GM18499 (cell line): ENCODE measurements at regions not wholly inside any gene's neighbourhood (a gene's known extent, or its start where the extent isn't known, plus 50 kb on each side); places are given as distances from the start of the nearest gene placed in this dataset.
"Not testable (repeated sequence)": the region's sequence is repeated elsewhere in the genome, so short reads cannot be mapped to it uniquely, and the experiment has no call there.

ENCODE experiments used
- ATAC-seq: cut with Tn5 transposase; IDR thresholded peaks from one replicate; pipeline ENCODE4 v1.9.1; 2021; ENCODE audit warnings: moderate number of reproducible peaks; ENCODE audit not compliant: insufficient read depth, unreplicated experiment

DNA sequence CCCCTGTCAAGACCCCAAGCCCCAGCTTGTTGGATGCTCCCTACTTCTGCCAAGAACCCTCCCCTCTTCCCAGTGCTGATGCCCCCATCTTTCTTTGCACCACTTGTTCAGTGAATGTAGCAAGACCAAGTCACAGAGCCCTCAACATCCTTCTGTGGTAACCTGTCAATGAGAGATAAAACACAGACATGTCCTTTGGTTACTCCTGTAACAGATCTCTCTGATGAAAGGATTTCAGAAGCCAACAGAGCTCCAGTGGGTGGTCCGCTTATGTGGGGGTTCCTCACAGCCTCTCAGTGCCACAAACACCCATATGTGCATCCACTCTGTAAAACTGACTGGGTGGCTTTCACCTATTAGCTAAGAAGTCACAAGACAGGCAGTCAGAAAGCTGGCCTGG is 93.2 kb upstream of the CST7 start:
- no peak for ATAC-seq

DNA sequence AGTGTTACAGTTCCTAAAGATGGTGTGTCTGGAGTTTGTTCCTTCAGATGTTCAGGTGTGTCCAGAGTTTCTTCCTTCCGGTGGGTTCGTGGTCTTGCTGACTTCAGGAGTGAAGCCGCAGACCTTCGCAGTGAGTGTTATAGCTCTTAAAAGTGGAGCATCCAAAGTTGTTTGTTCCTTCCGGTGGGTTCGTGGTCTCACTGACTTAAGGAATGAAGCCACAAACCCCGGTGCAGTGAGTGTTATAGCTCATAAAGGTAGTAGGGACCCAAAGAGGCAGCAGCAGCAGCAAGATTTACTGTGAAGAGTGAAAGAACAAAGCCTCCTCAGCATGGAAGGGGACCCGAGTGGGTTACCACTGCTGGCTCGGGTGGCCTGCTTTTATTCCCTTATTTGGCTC is 90.6 kb upstream of the CST7 start:
- ATAC-seq, result not testable (repeated sequence)

DNA sequence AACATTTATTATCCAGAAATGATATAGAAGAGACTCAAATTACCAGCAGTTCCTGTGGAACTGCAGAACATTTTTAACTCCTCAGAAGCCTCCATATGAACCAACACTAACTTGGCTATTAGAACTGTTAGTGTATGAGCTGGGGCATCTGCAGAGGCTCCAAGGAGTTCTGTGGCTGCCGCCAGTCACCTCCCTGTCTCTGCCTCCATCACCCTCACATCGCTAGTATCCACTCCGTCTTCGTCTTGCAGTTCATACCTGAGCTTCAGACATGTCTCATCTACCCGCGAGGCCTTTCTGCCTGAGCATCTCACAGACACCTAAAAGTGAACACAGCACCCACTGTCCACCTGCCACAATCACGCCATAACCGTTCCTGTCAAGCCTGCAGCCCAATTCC is 89.5 kb upstream of the CST7 start:
- no peak for ATAC-seq

DNA sequence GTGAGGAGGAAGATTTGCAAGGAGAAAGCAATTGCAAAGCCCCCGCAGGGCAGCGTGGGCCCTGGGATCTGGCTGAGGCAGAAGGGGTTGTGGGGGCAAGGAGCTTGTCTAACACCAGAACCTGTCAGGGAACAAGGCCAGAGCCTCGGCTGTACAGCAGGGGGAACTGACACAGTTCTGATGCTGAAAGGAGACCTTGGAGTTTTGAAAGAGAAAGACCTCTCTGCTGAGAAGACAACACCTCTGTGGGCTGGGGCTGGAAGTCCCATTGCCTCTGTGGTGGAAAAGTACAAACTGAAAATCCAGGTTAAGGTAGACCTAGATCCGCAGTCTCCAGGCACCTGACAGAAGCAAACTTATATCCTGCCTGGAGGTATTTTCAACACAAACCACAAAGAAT is 86.9 kb upstream of the CST7 start:
- no peak for ATAC-seq

DNA sequence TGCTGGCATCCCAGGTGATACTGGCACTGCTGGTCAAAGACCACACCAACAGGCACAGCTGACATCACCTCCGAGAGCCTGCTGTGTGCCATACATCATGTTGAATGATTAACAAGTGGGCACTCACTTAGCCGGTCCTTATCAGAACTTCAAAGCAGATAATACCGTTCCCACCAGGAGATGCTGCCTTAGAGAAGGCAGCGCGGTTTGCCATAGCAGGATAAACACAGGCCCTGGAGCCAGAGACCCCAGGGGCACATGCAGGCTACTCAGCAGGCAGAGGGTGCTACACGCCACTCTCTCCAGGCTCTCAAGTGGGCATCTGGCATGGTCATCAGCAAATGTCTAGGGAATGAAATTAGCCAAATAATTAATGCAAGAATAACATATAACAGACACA is 86.5 kb upstream of the CST7 start:
- no peak for ATAC-seq

DNA sequence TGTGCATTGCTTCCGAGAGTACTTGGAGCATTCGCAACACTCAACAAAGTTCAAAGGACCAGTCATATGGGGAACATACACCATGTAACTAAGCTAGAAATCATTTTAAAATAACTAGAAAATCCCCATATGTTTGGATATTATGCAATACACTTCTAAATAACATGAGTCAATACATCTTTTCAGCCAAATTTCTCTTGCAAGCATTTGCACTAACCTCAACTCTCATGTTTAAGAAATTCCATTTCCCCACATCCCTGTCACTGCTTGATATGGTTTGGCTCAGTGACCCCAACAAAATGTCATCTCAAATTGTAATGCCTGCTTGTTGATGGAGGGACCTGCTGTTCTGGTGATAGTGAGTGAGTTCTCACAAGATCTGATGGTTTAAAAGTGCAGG is 85.7 kb upstream of the CST7 start:
- no peak for ATAC-seq

DNA sequence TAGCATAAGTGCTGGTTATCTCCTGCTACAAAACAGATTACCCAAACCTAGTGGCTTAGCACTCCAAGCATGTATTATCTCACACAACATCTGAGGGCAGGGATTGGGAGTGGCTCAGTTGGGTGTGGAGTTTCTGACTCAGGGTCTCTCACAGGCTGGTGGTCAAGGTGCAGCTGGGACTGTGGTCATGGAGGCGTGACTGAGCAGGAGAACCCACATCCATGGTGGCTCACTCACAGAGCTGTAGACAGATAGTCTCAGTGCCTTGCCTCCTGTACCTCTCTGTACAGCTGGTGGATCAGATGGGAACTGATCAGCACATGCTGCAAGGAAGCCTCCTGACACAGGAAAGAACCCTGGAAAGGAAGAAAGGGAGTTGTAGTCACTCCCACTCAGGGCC is 83.1 kb upstream of the CST7 start:
- ATAC-seq, result no peak

DNA sequence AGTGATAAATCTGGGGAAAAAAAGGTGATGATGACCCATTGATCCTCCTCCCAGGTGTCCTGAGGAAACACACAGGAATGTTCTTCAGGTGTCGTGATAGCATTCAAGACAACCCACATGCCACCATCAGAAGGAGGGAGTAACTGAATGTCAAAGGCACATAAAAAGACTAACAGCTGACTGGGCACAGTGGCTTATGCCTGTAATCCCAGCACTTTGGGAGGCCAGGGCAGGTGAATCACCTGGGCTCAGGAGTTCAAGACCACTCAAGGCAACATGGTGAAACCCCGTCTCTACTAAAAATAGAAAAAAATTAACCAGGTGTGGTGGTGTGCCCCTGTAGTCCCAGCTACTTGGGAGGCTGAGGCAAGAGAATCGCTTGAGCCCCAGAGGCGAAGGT is 82.3 kb upstream of the CST7 start:
- no peak for ATAC-seq

DNA sequence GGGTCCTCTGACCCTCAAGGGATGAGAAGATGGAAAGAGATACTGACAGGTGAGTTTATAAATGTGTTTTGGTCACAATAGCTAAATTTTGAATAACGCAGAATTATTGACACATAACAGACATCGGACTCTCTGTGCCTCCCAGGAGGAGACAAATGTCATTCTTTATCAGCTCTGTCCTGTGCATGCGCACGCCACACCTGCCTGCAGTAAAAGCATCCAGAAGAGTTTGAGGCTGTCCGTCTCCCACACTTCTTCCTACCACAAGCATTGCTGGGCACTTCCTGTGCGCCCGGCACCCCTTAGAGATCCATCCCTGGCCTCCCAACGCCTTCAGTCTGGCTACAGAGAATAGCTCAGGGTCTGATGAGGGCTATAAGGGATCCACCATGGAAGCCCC is 81.5 kb upstream of the CST7 start:
- no peak for ATAC-seq

DNA sequence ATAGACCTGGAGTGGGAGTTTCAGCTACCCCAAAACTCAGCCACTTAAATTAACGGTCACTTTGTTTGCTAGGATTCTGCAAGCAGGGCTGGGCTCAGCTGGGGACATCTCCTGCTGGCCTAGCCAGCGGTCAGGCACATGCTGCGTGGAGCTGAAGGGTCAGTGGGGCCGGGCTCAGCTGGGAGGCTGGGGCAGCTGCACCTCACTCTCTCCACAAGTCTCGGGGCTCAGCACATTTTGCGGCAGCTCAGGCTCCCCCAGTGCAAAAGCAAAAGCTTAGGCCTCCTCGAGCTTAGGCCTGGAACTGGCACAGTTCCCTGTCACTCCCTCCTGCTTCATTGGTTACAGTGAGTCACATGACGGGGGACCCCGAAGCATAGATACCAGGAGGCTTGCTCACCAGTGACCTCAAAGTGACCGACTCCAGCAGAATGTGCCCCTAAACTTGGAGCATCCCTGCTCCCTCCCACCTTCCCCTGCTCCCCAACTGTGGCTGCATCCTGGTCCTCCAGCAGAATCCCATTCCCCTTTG is 80.6 kb upstream of the CST7 start:
- no peak for ATAC-seq

DNA sequence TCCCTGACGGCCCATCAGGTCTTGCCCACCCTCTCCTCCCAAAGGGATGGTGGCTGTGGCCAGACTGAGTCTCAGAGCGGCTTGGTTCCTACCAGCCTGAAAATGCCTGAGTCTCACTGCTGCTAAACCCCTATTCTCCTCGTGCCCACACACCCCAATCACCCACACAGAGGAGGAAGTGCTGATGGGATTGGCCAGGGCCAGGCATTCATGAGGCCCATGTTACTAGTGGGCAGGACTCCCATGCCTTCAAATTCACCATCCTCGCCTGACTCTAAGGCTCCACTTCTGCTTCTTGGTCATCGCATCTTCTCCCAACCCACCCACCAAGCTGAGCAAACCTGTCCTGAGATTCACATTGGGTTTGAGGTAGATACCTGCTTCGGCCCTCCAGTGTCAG is 80.1 kb upstream of the CST7 start:
- no peak for ATAC-seq

DNA sequence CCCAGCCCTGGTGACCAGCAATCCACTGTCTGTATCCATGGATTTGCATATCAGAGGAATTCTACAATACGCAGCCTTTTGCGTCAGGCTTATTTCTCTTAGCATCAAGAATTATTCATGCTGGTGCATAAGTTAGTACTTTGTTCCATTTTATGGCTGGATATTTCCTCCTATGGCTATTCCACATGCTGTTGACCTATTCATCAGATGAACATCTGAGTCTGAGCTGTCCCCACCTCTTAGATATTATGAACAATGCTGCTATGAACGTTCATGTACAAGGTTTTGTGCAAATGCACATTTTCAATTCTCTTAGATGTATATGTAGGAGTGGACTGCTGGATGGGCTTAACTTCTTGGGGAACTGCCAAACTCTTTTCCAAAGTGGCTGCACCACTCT is 79.0 kb upstream of the CST7 start:
- no peak for ATAC-seq

DNA sequence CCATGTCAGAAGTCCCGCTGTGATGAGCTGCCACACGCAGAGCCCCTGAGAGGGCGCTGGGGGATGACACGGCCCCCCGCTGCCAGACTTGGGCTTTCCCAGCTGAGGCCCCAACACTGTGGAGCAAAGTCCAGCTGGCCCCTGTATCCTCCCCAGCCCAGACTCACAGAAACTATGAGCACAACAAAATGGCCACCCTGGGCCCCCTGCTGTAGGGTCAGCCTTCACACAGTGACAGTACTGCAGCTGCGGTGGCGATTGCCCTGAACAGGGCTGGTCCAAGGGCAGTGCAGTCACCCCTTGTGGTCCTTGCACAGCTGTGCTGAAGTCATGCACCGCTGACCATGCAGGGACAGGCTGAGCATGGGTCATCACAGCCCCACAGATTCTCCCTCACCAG is 78.2 kb upstream of the CST7 start:
- ATAC-seq, result no peak

DNA sequence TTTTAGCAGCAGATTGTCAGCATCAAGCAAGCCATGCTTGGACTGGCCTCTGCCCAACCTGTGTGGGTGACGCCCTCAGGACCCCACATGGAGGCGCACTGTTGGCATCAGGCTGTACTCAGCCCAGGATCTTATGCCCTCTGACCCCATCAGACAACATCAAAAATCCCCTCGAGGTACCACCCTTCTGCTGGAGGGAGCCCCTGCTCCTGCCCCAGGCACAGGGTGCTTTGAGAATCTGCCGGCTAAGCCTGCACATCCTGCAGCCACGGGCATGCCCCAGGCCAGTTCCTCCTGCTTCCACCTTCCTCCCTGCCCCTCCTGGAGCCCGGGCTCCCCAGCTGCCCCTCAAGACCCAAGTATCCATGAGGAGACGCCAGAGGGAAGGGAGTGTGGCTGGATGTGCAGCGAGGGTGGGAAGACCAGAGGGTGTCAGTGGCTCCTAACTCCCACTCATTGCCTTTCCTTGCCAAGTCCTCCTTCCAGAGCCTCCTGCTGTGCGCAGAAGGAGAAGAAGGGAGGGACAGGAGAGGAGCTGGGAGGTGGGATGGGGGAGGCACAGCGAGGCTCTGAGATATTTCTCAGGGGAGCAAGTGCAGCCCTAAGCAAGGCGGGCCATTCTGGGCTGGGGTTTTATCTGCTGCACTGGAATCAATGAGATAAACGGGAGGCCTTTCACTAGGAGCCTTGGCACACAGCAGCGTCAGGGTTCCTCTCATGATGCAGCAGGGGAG is 77.4 kb upstream of the CST7 start:
- no peak for ATAC-seq

DNA sequence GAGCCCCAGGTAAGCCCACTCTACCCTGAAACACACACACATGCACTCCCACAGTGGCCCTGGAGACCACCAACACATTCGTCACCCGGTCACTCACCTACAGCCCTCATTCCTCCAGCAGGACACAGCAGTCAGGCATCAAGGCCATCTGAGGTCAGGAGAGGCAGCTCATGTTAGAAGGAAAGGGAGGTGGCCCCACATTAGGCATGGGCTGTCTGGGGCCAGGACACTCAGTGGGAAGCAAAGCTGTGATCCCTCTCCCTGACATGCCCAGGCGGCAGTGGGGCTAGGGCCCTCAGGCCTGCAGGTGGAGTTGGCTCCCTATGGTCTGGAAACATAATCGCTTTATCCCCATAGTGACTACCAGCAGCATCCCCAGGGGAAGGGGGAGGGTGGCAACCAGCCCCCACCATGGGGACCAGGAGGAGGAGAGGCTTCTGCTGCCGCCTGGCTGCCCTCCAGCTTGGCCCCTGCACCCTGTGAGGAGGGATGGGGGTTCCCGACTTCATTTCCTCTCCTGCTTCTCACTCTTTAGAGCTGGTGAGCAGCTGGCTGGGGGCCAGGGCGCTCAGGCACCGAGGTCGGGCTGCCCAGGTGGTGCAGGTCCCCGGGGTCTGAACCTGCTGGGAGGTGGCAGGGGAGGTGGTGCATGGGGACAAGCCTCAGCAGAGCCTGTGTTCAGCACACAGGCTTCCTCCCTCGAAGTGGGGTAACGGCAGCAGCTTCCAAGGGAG is 76.6 kb upstream of the CST7 start:
- no peak for ATAC-seq

DNA sequence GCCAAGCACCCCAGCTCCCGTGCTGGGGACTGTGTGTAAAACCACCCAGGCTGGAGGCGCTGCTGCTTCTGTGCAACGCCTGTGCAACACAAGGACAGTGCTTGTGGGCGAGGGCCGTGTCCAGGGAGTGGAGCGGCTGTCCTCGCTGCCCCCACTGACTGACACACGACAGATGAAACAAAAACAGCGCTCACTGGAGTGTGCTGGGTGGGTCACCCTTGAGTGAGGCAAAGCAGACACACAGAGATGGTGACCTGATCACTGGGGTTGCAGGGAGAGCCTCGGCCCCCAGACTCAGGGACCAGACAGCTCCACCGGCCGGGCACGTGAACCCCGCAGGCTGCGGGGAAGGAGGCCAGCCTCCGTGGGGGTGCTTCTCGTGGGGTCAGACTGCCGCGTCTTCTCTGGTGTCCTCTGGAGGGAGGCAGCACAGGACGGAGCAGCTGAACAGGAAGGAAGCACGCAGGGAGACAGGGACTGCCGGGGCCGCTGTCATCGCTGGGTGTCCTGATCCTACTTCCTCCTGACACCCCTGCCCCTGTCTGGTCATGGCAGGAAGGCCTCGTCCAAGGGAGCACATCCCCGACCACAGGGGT is 75.9 kb upstream of the CST7 start:
- ATAC-seq, result no peak

DNA sequence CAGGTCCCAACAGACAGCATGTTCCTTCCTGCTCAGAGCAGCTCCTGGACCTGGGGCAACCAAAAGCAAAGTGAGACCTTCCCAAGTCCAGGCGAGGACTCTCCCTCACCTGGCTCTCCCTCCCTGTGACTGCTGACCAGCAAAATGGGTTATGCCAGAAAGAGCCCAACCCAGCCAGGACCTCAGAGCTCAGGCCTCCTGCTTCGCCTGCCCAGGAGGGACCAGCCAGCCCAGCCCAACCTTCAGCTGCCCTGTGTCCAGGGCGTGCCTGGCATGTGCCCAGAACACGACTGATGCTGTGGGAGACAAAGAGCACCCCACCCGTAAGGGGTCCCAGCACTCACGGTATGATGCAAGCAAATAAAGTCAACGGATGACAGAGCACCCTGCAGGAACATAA is 74.0 kb upstream of the CST7 start:
- ATAC-seq, result no peak

DNA sequence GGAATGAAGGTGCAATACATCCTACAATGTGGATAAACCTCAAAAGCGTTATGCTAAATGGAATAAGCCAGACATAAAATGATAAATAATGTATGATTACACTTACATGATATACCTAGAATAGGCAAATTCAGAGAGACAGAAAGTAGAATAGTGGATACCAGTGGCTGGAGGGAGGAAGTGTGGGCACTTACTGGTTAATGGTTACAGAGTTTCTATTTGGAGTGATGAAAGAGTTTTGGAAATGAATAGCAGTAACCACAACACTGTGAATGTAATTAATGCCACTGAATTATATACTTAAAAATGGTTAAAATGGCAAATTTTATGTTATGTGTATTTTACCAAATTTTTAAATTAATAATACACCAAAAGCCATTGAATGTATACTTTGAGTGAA is 71.4 kb upstream of the CST7 start:
- no peak for ATAC-seq

DNA sequence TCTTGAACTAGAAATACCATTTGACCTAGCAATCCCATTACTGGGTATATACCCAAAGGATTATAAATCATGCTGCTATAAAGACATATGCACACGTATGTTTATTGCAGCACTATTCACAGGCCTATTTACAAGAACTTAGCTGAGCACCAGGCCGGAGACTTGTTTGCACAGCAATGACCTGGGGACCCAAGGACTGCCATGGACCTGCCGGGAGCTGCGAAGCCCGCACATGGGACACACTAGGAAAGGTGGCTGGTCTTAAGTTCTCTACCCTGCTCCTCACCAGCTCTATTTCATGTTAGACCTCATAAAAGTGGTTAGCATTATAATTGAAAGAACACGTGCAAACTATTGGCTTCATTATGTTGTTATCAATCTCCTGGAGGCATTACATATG is 70.4 kb upstream of the CST7 start:
- no peak for ATAC-seq

DNA sequence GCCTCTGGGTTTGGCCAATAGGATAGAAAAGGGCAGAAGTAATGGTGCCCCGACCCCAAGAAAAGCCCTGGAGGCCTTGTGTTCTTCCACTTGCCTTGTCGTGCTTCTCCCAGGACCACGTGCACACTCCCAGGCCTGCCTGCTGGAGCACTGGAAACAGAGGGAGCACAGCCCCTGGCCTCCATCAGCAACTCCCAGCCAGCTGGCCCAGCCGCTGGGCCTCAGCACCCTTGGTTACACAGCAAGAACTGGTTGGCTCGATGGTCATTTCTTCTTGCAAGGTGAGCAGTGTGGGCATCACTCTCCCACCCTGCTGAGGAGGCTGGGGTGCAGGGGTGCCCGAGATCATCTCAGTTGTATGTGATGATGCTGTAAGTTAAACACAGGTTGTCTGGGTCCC is 69.2 kb upstream of the CST7 start:
- ATAC-seq, result no peak

DNA sequence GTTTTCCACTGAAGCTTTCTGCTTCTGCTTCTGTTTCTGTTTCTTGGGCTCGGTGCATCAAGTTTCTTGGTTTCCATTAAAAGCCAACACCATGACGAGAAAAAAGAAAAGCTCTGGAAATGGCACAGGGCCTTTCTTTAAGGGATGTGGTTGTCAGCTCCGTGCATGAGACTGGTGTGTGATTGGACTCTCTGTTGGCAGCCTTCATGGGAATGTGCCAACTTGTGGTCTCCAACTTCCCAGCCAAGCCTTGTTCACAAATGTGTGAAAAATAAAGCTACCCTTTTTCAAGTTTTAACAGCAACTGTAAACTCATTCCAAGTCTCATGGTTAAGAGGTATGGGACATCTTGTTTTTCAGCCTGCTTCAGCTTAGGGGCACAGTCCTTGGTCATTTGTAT is 68.7 kb upstream of the CST7 start:
- ATAC-seq, result no peak

DNA sequence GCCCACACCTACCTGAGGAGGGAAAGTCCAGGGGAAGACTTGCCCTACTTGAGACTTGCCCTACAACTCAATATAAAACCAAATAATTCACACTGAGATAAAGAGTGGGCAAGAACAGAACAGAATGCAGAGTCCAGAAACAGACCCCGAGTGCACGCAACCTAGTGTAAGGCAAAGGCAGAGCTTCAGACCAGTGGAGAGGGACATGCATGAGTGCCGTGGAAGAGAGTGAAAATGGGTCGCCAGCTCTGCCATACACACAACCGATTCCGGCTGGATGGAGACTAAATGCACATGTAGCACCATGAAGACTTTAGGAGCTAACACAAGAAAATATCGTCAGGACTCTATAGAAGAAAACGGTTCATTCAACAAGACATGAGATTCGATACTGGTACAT is 58.8 kb upstream of the CST7 start:
- ATAC-seq, result no peak
